ENCODE measurements at regions not wholly inside any gene's neighbourhood (a gene's known extent, or its start where the extent isn't known, plus 50 kb on each side); places are given as distances from the start of the nearest gene placed in this dataset.

GRCh38 chr6:146943664-146944063 lies 260.6 kb upstream of the STXBP5 start:
- TF ChIP-seq POLR2A (IDR thresholded peaks at IDR 0.05) (no peak), CTCF (IDR thresholded peaks at IDR 0.05) (no peak)
